GM11168 (cell line): ENCODE measurements at regions not wholly inside any gene's neighbourhood (a gene's known extent, or its start where the extent isn't known, plus 50 kb on each side); places are given as distances from the start of the nearest gene placed in this dataset.
"Not testable (repeated sequence)": the region's sequence is repeated elsewhere in the genome, so short reads cannot be mapped to it uniquely, and the experiment has no call there.

Experiments used
- in situ Hi-C: fragments of 300-500 bp; cut with MboI; formaldehyde crosslinking; loops from one replicate; pipeline ENCODE4 v1.12.0; 2022; ENCODE audit warnings: low sequenced_read_pairs; ENCODE audit not compliant: unreplicated experiment

- in situ Hi-C loops: no loop called here
Observed at GRCh38 chr12:60227916-60228315, 632.1 kb downstream of the SLC16A7 start.

- in situ Hi-C loops: no loop called here
Observed at GRCh38 chr12:60230056-60230455, 634.2 kb downstream of the SLC16A7 start.

- in situ Hi-C loops: no loop called here
Observed at GRCh38 chr12:60231303-60231702, 635.5 kb downstream of the SLC16A7 start.

- in situ Hi-C loops: no loop called here
Observed at GRCh38 chr12:60231976-60232907, 636.4 kb downstream of the SLC16A7 start.

GRCh38 chr12:60234611-60235195 lies 638.9 kb downstream of the SLC16A7 start:
- in situ Hi-C loops: not testable (repeated sequence)

GRCh38 chr12:60235261-60235660 lies 639.4 kb downstream of the SLC16A7 start:
- in situ Hi-C loops: no loop called here

- in situ Hi-C loops: not testable (repeated sequence)
Observed at GRCh38 chr12:60236416-60236815, 640.6 kb downstream of the SLC16A7 start.

GRCh38 chr12:60240891-60241290 lies 645.1 kb downstream of the SLC16A7 start:
- in situ Hi-C loops: no loop called here

GRCh38 chr12:60251091-60251490 lies 655.3 kb downstream of the SLC16A7 start:
- in situ Hi-C loops: no loop called here

GRCh38 chr12:60252359-60253096 lies 656.7 kb downstream of the SLC16A7 start:
- in situ Hi-C loops: no loop called here

GRCh38 chr12:60255044-60255443 lies 659.2 kb downstream of the SLC16A7 start:
- in situ Hi-C loops: no loop called here

GRCh38 chr12:60257063-60257462 lies 661.2 kb downstream of the SLC16A7 start:
- in situ Hi-C loops: no loop called here

- in situ Hi-C loops: no loop called here
Observed at GRCh38 chr12:60259225-60259624, 663.4 kb downstream of the SLC16A7 start.

GRCh38 chr12:60262378-60262777 lies 666.5 kb downstream of the SLC16A7 start:
- in situ Hi-C loops: no loop called here

- in situ Hi-C loops: no loop called here
Observed at GRCh38 chr12:60263161-60263560, 667.3 kb downstream of the SLC16A7 start.

GRCh38 chr12:60263836-60264493 lies 668.1 kb downstream of the SLC16A7 start:
- in situ Hi-C loops: no loop called here

- in situ Hi-C loops: no loop called here
Observed at GRCh38 chr12:60265741-60266140, 669.9 kb downstream of the SLC16A7 start.

GRCh38 chr12:60266381-60266852 lies 670.6 kb downstream of the SLC16A7 start:
- in situ Hi-C loops: no loop called here

GRCh38 chr12:60269611-60270269 lies 673.9 kb downstream of the SLC16A7 start:
- in situ Hi-C loops: no loop called here

- in situ Hi-C loops: no loop called here
Observed at GRCh38 chr12:60271816-60272215, 676.0 kb downstream of the SLC16A7 start.
